Endothelial cell of umbilical vein (primary cell): ENCODE measurements at regions not wholly inside any gene's neighbourhood (a gene's known extent, or its start where the extent isn't known, plus 50 kb on each side); places are given as distances from the start of the nearest gene placed in this dataset.

Source experiments
- BruUV-seq: library from RNA; stranded (reverse); fragments of 400-500 nt; replicated peaks from 2 replicates; lab custom pipeline; 2021; lab: Mats Ljungman, UMichigan
- CTCF ChIA-PET: fragments of 300-600, 350-600 bp; sonication (Branson Sonifier 250); formaldehyde crosslinking; loops from one replicate; lab custom pipeline; 2021; ENCODE audit warnings: antibody characterized with exemption, inconsistent platforms; lab: Charles Lee
- POLR2A ChIA-PET: fragments of 300-600, 350-600 bp; sonication (Branson Sonifier 250); formaldehyde crosslinking; loops from one replicate; lab custom pipeline; 2021; ENCODE audit warnings: antibody characterized with exemption, inconsistent platforms; lab: Charles Lee
- DNase-seq: peaks from one replicate; pipeline ENCODE4 v3.0.0-alpha.2; 2011; ENCODE audit warnings: low read depth, low spot score
- FAIRE-seq: peaks from 2 replicates; lab custom pipeline; 2011; peaks lifted over from hg19 to GRCh38; lab: Jason Lieb, UNC
- H2AFZ ChIP-seq: 2 replicates; pipeline ENCODE4 v1.6.0; 2012; ENCODE audit warnings: low read depth, low read length, control low read depth, inconsistent platforms
- H3K27ac ChIP-seq: 2 replicates; pipeline ENCODE4 v1.5.1; 2011; ENCODE audit warnings: low read depth, mild to moderate bottlenecking, control low read depth, low read length, moderate library complexity; ENCODE audit not compliant: insufficient read depth
- H3K27me3 ChIP-seq, 2 experiments: 2 replicates each; pipeline versions ENCODE4 v1.6.0 to v1.6.1; 2011; ENCODE audit warnings: low read length in 2 of 2, mixed read lengths in 1 of 2; ENCODE audit not compliant: control insufficient read depth in 2 of 2, insufficient read depth in 2 of 2
- H3K36me3 ChIP-seq, 2 experiments: 2 replicates in 1 of 2; 3 replicates in 1 of 2; pipeline ENCODE4 v1.5.1; 2011; ENCODE audit warnings: low read length in 2 of 2, mild to moderate bottlenecking in 1 of 2, moderate library complexity in 1 of 2; ENCODE audit not compliant: control insufficient read depth in 2 of 2, insufficient read depth in 2 of 2; ENCODE audit errors: extremely low read depth in 1 of 2
- H3K4me1 ChIP-seq: 3 replicates; pipeline ENCODE4 v1.5.1; 2011; ENCODE audit warnings: mild to moderate bottlenecking, low read length; ENCODE audit not compliant: control insufficient read depth, insufficient read depth; ENCODE audit errors: extremely low read depth
- H3K4me2 ChIP-seq: 2 replicates; pipeline ENCODE4 v1.6.1; 2011; ENCODE audit warnings: low read length, control low read depth, mixed read lengths; ENCODE audit not compliant: insufficient read depth
- H3K4me3 ChIP-seq, 3 experiments: fragments of 200-600 bp in 1 of 3; sonication (generic), shearing (Covaris generic) in 1 of 3; replicated peaks in 1 of 3; 2 replicates each; pipeline ENCODE4 v1.5.1; 2011 to 2016; ENCODE audit warnings: control low read depth in 3 of 3, low read length in 3 of 3, mild to moderate bottlenecking in 2 of 3, inconsistent platforms in 1 of 3, low read depth in 1 of 3, moderate library complexity in 1 of 3; ENCODE audit not compliant: insufficient read depth in 1 of 3
- H3K79me2 ChIP-seq: 2 replicates; pipeline ENCODE4 v1.6.0; 2012; ENCODE audit warnings: low read length, inconsistent platforms; ENCODE audit not compliant: control insufficient read depth, insufficient read depth
- H3K9ac ChIP-seq: replicated peaks from 2 replicates; pipeline ENCODE3; 2011; ENCODE audit warnings: low read length, control low read depth; ENCODE audit not compliant: insufficient read depth; ENCODE audit errors: extremely low read depth
- H3K9me1 ChIP-seq: replicated peaks from 3 replicates; pipeline ENCODE4 v1.6.0; 2011; ENCODE audit warnings: mild to moderate bottlenecking, low read length; ENCODE audit not compliant: control insufficient read depth, insufficient read depth; ENCODE audit errors: extremely low read depth
- H3K9me3 ChIP-seq: replicated peaks from 2 replicates; pipeline ENCODE4 v1.5.1; 2012; ENCODE audit warnings: low read length, inconsistent platforms; ENCODE audit not compliant: control insufficient read depth, insufficient read depth
- H4K20me1 ChIP-seq: replicated peaks from 2 replicates; pipeline ENCODE3; 2011; ENCODE audit warnings: mild to moderate bottlenecking, low read length; ENCODE audit not compliant: control insufficient read depth, insufficient read depth; ENCODE audit errors: extremely low read depth
- EZH2 ChIP-seq: IDR thresholded peaks from 2 replicates; pipeline ENCODE4 v1.6.1; 2012; ENCODE audit warnings: borderline replicate concordance, low read depth, mild to moderate bottlenecking, moderate library complexity, low read length, inconsistent platforms; ENCODE audit not compliant: severe bottlenecking
- FOS ChIP-seq: IDR thresholded peaks from 2 replicates; pipeline ENCODE4 v1.6.1; 2011; ENCODE audit warnings: mild to moderate bottlenecking, low read length, moderate library complexity, borderline replicate concordance; ENCODE audit not compliant: insufficient read depth
- GATA2 ChIP-seq: IDR thresholded peaks from 2 replicates; pipeline ENCODE4 v1.7.0; 2011; ENCODE audit warnings: low read depth, mild to moderate bottlenecking, moderate library complexity, mixed read lengths, low read length; ENCODE audit not compliant: insufficient read length, insufficient read depth
- JUN ChIP-seq: IDR thresholded peaks from 2 replicates; pipeline ENCODE4 v1.6.1; 2011; ENCODE audit warnings: borderline replicate concordance, low read depth; ENCODE audit not compliant: insufficient read length, insufficient read depth
- MYC ChIP-seq: IDR thresholded peaks from one replicate; pipeline ENCODE4 v1.6.1; 2011; ENCODE audit warnings: mild to moderate bottlenecking, low read depth, low read length
- POLR2A ChIP-seq: IDR thresholded peaks from 2 replicates; pipeline ENCODE4 v1.6.1; 2012; ENCODE audit warnings: low read depth, mild to moderate bottlenecking, control low read depth, low read length
- POLR2AphosphoS5 ChIP-seq: IDR thresholded peaks from 2 replicates; pipeline ENCODE4 v1.6.1; 2012; ENCODE audit warnings: low read depth, mild to moderate bottlenecking, control low read depth, low read length, moderate library complexity; ENCODE audit not compliant: insufficient read depth
- dilution Hi-C: fragments of 300-500 bp; cut with MboI; formaldehyde crosslinking; loops from one replicate; pipeline ENCODE4 v1.15.0; 2019; ENCODE audit warnings: low sequenced_read_pairs; ENCODE audit not compliant: extremely low pct_ligation_motif_present
- intact Hi-C: fragments of 100-400 bp; cut with micrococcal nuclease; formaldehyde crosslinking; loops from one replicate; pipeline ENCODE4 v1.10.0; 2022
- TF ChIP-seq, protein P1 (sequence below), 2 donors: IDR thresholded peaks; 1 replicate in 1 of 2; 2 replicates in 1 of 2; pipeline ENCODE4 v1.5.1; 2011; ENCODE audit warnings: low read length in 2 of 2, mild to moderate bottlenecking in 2 of 2, moderate library complexity in 2 of 2, control low read depth in 1 of 2, inconsistent platforms in 1 of 2, low read depth in 1 of 2; ENCODE audit not compliant: insufficient read depth in 1 of 2; ENCODE audit errors: extremely low read depth in 1 of 2
- TF ChIP-seq, protein P2 (sequence below): IDR thresholded peaks from 2 replicates; pipeline ENCODE4 v1.6.1; 2011; ENCODE audit not compliant: insufficient read depth, insufficient read length

DNA sequence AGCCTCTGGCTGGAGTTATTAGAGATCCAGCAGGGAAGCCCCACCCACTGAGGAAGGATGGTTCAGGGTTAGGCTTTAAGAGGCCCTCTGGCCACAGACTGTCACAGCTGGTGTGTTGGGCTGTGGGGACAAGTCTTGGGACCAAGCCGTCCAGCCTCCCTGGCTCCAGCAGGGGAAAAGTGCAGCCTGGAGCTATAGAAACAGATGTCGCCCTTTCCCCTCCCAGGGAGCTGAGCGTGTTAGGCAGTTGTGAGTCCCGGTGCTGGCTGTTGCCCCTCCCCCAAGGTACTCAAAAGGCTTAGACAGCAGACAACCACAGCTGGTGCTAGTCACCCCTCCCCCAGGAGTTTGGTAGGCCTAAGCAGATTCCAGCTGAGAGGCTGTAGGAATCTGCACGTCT lies 143.4 kb downstream of the TMEM168 start:
- intact Hi-C loops (no loop called here), dilution Hi-C loops (no loop called here)
- FAIRE-seq (no peak), DNase-seq (no peak)
- Histone ChIP-seq H3K9me3 (no peaks in the 10 kb centered on the region), H2AFZ (no peak overlapping the region), H3K9ac (no peak overlapping the region), H3K4me3 (no peak overlapping the region), H3K4me2 (no peak overlapping the region), H4K20me1 (no peaks in the 10 kb centered on the region), H3K4me1 (no peaks in the 10 kb centered on the region), H3K79me2 (no peaks in the 10 kb centered on the region), H3K27me3 (no peaks in the 10 kb centered on the region), H3K9me1 (no peaks in the 10 kb centered on the region), H3K36me3 (no peaks in the 10 kb centered on the region), H3K27ac (no peak overlapping the region)
- no peak for TF ChIP-seq POLR2A
- no peak for TF ChIP-seq JUN
- TF ChIP-seq POLR2AphosphoS5 = no peak
- TF ChIP-seq EZH2 = no peak
- TF ChIP-seq, protein P1, sequence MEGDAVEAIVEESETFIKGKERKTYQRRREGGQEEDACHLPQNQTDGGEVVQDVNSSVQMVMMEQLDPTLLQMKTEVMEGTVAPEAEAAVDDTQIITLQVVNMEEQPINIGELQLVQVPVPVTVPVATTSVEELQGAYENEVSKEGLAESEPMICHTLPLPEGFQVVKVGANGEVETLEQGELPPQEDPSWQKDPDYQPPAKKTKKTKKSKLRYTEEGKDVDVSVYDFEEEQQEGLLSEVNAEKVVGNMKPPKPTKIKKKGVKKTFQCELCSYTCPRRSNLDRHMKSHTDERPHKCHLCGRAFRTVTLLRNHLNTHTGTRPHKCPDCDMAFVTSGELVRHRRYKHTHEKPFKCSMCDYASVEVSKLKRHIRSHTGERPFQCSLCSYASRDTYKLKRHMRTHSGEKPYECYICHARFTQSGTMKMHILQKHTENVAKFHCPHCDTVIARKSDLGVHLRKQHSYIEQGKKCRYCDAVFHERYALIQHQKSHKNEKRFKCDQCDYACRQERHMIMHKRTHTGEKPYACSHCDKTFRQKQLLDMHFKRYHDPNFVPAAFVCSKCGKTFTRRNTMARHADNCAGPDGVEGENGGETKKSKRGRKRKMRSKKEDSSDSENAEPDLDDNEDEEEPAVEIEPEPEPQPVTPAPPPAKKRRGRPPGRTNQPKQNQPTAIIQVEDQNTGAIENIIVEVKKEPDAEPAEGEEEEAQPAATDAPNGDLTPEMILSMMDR (IDR thresholded peaks at IDR 0.05; ENCODE audit: extremely low read depth in 1 of 2, insufficient read depth in 1 of 2, low read depth in 1 of 2, low read length in 2 of 2) = no peak
- no peak for TF ChIP-seq GATA2
- TF ChIP-seq, protein P2, sequence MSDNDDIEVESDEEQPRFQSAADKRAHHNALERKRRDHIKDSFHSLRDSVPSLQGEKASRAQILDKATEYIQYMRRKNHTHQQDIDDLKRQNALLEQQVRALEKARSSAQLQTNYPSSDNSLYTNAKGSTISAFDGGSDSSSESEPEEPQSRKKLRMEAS = no peak
- no peak for TF ChIP-seq MYC
- TF ChIP-seq FOS = no peak
- ChIA-PET POLR2A (no interaction called here), CTCF (no interaction called here)
- BruUV-seq = no TSS peak
